ENCODE measurements at regions not wholly inside any gene's neighbourhood (a gene's known extent, or its start where the extent isn't known, plus 50 kb on each side); places are given as distances from the start of the nearest gene placed in this dataset.
A peak's percentile ranks its signal among the peaks of the same experiment; 100 is the strongest.

GRCh38 chr6:156510242-156510641, 266.9 kb upstream of the ARID1B start:
- no peak for DNase-seq

- DNase-seq = no peak
Observed at GRCh38 chr6:156509496-156509895, 267.7 kb upstream of the ARID1B start.

GRCh38 chr6:156508923-156509322, 268.3 kb upstream of the ARID1B start:
- DNase-seq = peak; percentile 14

GRCh38 chr6:156508126-156508525, 269.1 kb upstream of the ARID1B start:
- no peak for DNase-seq

GRCh38 chr6:156507656-156508055, 269.5 kb upstream of the ARID1B start:
- DNase-seq = no peak

GRCh38 chr6:156507106-156507505, 270.1 kb upstream of the ARID1B start:
- no peak for DNase-seq

GRCh38 chr6:156502969-156503504, 274.1 kb upstream of the ARID1B start:
- no peak for DNase-seq

GRCh38 chr6:156497618-156498017, 279.6 kb upstream of the ARID1B start:
- DNase-seq = no peak

- no peak for DNase-seq
Observed at GRCh38 chr6:156487877-156488276, 289.3 kb upstream of the ARID1B start.

GRCh38 chr6:156485150-156485549, 292.0 kb upstream of the ARID1B start:
- DNase-seq = no peak

- no peak for DNase-seq
Observed at GRCh38 chr6:156474507-156475120, 302.6 kb upstream of the ARID1B start.

- DNase-seq = no peak
Observed at GRCh38 chr6:156471000-156471399, 306.2 kb upstream of the ARID1B start.

- DNase-seq = no peak
Observed at GRCh38 chr6:156464100-156464878, 312.9 kb upstream of the ARID1B start.

GRCh38 chr6:156461647-156462046, 315.5 kb upstream of the ARID1B start:
- no peak for DNase-seq

GRCh38 chr6:156457601-156458000, 319.6 kb upstream of the ARID1B start:
- DNase-seq = no peak

- no peak for DNase-seq
Observed at GRCh38 chr6:156455847-156456246, 321.3 kb upstream of the ARID1B start.

GRCh38 chr6:156454867-156455266, 322.3 kb upstream of the ARID1B start:
- no peak for DNase-seq

- no peak for DNase-seq
Observed at GRCh38 chr6:156451726-156452125, 325.5 kb upstream of the ARID1B start.

- no peak for DNase-seq
Observed at GRCh38 chr6:156451088-156451487, 326.1 kb upstream of the ARID1B start.

- DNase-seq = no peak
Observed at GRCh38 chr6:156450421-156450820, 326.8 kb upstream of the ARID1B start.

GRCh38 chr6:156449569-156449968, 327.6 kb upstream of the ARID1B start:
- DNase-seq = no peak

- no peak for DNase-seq
Observed at GRCh38 chr6:156449128-156449527, 328.1 kb upstream of the ARID1B start.

- no peak for DNase-seq
Observed at GRCh38 chr6:156448579-156448978, 328.6 kb upstream of the ARID1B start.

- no peak for DNase-seq
Observed at GRCh38 chr6:156440688-156441087, 336.5 kb upstream of the ARID1B start.

All from fibroblast of skin of right biceps (primary cell).